B cell (primary cell): ENCODE measurements at regions not wholly inside any gene's neighbourhood (a gene's known extent, or its start where the extent isn't known, plus 50 kb on each side); places are given as distances from the start of the nearest gene placed in this dataset.

Source experiments
- ATAC-seq: fragments of 200-7000 bp; cut with Tn5 transposase; one replicate; pipeline ENCODE4 v1.10.0; 2021; ENCODE audit warnings: low read depth, mild to moderate bottlenecking, moderate number of reproducible peaks, moderate library complexity
- CTCF ChIA-PET: fragments of 350-600 bp; sonication (Branson Sonifier 250); formaldehyde crosslinking; loops from one replicate; lab custom pipeline; 2021; ENCODE audit warnings: antibody characterized with exemption, inconsistent platforms; lab: Charles Lee
- POLR2A ChIA-PET: fragments of 350-600 bp; sonication (Branson Sonifier 250); formaldehyde crosslinking; loops from one replicate; lab custom pipeline; 2021; ENCODE audit warnings: antibody characterized with exemption; lab: Charles Lee
- DNase-seq: peaks from one replicate; pipeline ENCODE4 v3.0.0; 2013
- H2AFZ ChIP-seq: 2 replicates; pipeline ENCODE4 v1.6.1; 2012; ENCODE audit warnings: mild to moderate bottlenecking, low read depth, low read length; ENCODE audit not compliant: insufficient read depth, poor library complexity, severe bottlenecking
- H3K27ac ChIP-seq, 2 donors: 1 replicate in 1 of 2; 2 replicates in 1 of 2; pipeline ENCODE4 v1.5.1; 2012 to 2013; ENCODE audit warnings: low read length in 2 of 2, mild to moderate bottlenecking in 2 of 2, moderate library complexity in 1 of 2
- H3K27me3 ChIP-seq, 4 experiments: fragments of 200-600 bp in 1 of 4; sonication (generic) in 1 of 4; replicated peaks in 1 of 4; 1 replicate in 2 of 4; 2 replicates in 2 of 4; pipeline versions ENCODE4 v1.6.1 to v1.7.0; 2013 to 2016; ENCODE audit warnings: low read length in 3 of 4, mild to moderate bottlenecking in 2 of 4, mixed read lengths in 1 of 4, moderate library complexity in 1 of 4; ENCODE audit not compliant: insufficient read depth in 4 of 4, control insufficient read depth in 3 of 4; ENCODE audit errors: control extremely low read depth in 1 of 4
- H3K36me3 ChIP-seq, 2 experiments: replicated peaks in 1 of 2; 1 replicate in 1 of 2; 2 replicates in 1 of 2; pipeline versions ENCODE4 v1.6.1 to v1.7.1; 2013; ENCODE audit warnings: low read length in 1 of 2; ENCODE audit not compliant: insufficient read depth in 2 of 2, control insufficient read depth in 1 of 2; ENCODE audit errors: control extremely low read depth in 1 of 2, extremely low read depth in 1 of 2
- H3K4me1 ChIP-seq, 2 donors: fragments of 200-600 bp in 1 of 2; sonication (generic) in 1 of 2; 1 replicate in 1 of 2; 2 replicates in 1 of 2; pipeline versions ENCODE4 v1.5.1 to v1.6.1; 2013 to 2017; ENCODE audit warnings: low read length in 2 of 2; ENCODE audit not compliant: control insufficient read depth in 2 of 2, insufficient read depth in 2 of 2
- H3K4me2 ChIP-seq: replicated peaks from 2 replicates; pipeline ENCODE3; 2012; ENCODE audit warnings: mild to moderate bottlenecking, low read depth, low read length; ENCODE audit not compliant: poor library complexity, severe bottlenecking
- H3K4me3 ChIP-seq, 5 experiments: fragments of 200-600 bp in 1 of 5; sonication (generic) in 1 of 5; 1 replicate in 3 of 5; 2 replicates in 2 of 5; pipeline versions ENCODE4 v1.5.1 to v1.7.0; 2011 to 2016; ENCODE audit warnings: low read length in 4 of 5, mild to moderate bottlenecking in 4 of 5, low read depth in 2 of 5, control low read depth in 1 of 5, moderate library complexity in 1 of 5; ENCODE audit not compliant: insufficient read depth in 1 of 5; ENCODE audit errors: control extremely low read depth in 1 of 5, extremely low read depth in 1 of 5
- H3K79me2 ChIP-seq: fragments of 200-600 bp; sonication (generic); one replicate; pipeline ENCODE4 v1.6.0; 2016; ENCODE audit warnings: low read length; ENCODE audit not compliant: control insufficient read depth, insufficient read depth
- H3K9ac ChIP-seq: fragments of 200-600 bp; sonication (generic); 2 replicates; pipeline ENCODE4 v1.6.1; 2017; ENCODE audit warnings: mild to moderate bottlenecking, low read length, moderate library complexity
- H3K9me3 ChIP-seq, 3 donors: one replicate each; pipeline versions ENCODE4 v1.6.1 to v1.7.1; 2013; ENCODE audit warnings: low read length in 2 of 3; ENCODE audit not compliant: control insufficient read depth in 2 of 3, insufficient read depth in 1 of 3; ENCODE audit errors: control extremely low read depth in 1 of 3
- H4K20me1 ChIP-seq: 2 replicates; pipeline ENCODE4 v1.6.0; 2012; ENCODE audit warnings: mild to moderate bottlenecking, low read length; ENCODE audit not compliant: insufficient read depth, control insufficient read depth, poor library complexity, severe bottlenecking
- H3K27ac Mint-ChIP-seq: one replicate; pipeline ENCODE4 v1.8.0; 2021; ENCODE audit warnings: mixed read lengths
- H3K27me3 Mint-ChIP-seq: one replicate; pipeline ENCODE4 v1.8.0; 2021; ENCODE audit warnings: mixed read lengths
- H3K4me1 Mint-ChIP-seq: one replicate; pipeline ENCODE4 v1.8.0; 2021; ENCODE audit warnings: mixed read lengths
- H3K4me3 Mint-ChIP-seq: one replicate; pipeline ENCODE4 v1.8.0; 2021; ENCODE audit warnings: mixed read lengths
- H3K9me3 Mint-ChIP-seq: one replicate; pipeline ENCODE4 v1.8.0; 2022; ENCODE audit warnings: mixed read lengths; ENCODE audit not compliant: insufficient read depth
- CTCF ChIP-seq: fragments of 200-600 bp; IDR thresholded peaks from one replicate; pipeline ENCODE4 v1.8.0; 2022; ENCODE audit warnings: antibody characterized with exemption, mild to moderate bottlenecking
- EZH2 ChIP-seq: IDR thresholded peaks from 2 replicates; pipeline ENCODE4 v1.6.1; 2012; ENCODE audit warnings: borderline replicate concordance, low read depth, mild to moderate bottlenecking, moderate library complexity, low read length; ENCODE audit not compliant: insufficient read depth, poor library complexity, severe bottlenecking
- WGBS: methylation state at CpG from one replicate; pipeline ENCODE4 v1.1.5; 2013; ENCODE audit warnings: missing lambda C conversion rate; ENCODE audit not compliant: insufficient coverage; 5-methylcytosine and 5-hydroxymethylcytosine counted together
- intact Hi-C: fragments of 100-400 bp; cut with micrococcal nuclease; formaldehyde crosslinking; loops from one replicate; pipeline ENCODE4 v1.10.0; 2022

GRCh38 chr4:15370296-15370695 is 57.5 kb upstream of the C1QTNF7 start:
- DNase-seq, result no peak
- Histone ChIP-seq H3K9me3 (no peaks in the 10 kb centered on the region), H3K4me2 (no peak overlapping the region), H3K9ac (no peak overlapping the region), H3K79me2 (no peaks in the 10 kb centered on the region), H3K27ac (no peak overlapping the region), H3K4me1 (peaks cover under 1 to 3% of the 10 kb centered on the region in 2 donors), H2AFZ (no peak overlapping the region), H4K20me1 (no peaks in the 10 kb centered on the region), H3K36me3 (no peaks in the 10 kb centered on the region), H3K4me3 (no peak overlapping the region), H3K27me3 (no peaks in the 10 kb centered on the region)
- TF ChIP-seq EZH2 (no peak), CTCF (no peak)
- peaks cover 12% of the 10 kb centered on the region for H3K27me3 Mint-ChIP-seq
- ChIA-PET CTCF (no interaction called here), POLR2A (no interaction called here)
- no peak overlapping the region for H3K27ac Mint-ChIP-seq
- H3K9me3 Mint-ChIP-seq, result no peaks in the 10 kb centered on the region
- no peak for ATAC-seq
- H3K4me1 Mint-ChIP-seq, result peaks cover 6% of the 10 kb centered on the region
- intact Hi-C loops, result no loop called here
- H3K4me3 Mint-ChIP-seq, result no peak overlapping the region

GRCh38 chr4:15373363-15373762 is 54.5 kb upstream of the C1QTNF7 start:
- no peak overlapping the region for H3K9ac ChIP-seq
- peaks cover 22% of the 10 kb centered on the region for H3K4me1 Mint-ChIP-seq
- H3K9me3 ChIP-seq, result no peaks in the 10 kb centered on the region
- no peak overlapping the region for H3K4me2 ChIP-seq
- H3K36me3 ChIP-seq, result no peaks in the 10 kb centered on the region
- POLR2A ChIA-PET, result no interaction called here
- no peaks in the 10 kb centered on the region for H3K9me3 Mint-ChIP-seq
- H3K27ac Mint-ChIP-seq, result no peak overlapping the region
- DNase-seq, result no peak
- H3K79me2 ChIP-seq, result no peaks in the 10 kb centered on the region
- TF ChIP-seq EZH2, result no peak
- TF ChIP-seq CTCF, result no peak
- no peak for ATAC-seq
- H3K4me3 ChIP-seq, result no peak overlapping the region
- H4K20me1 ChIP-seq, result no peaks in the 10 kb centered on the region
- intact Hi-C loops, result no loop called here
- H3K4me3 Mint-ChIP-seq, result no peak overlapping the region
- peaks cover 15 to 18% of the 10 kb centered on the region in 2 donors for H3K4me1 ChIP-seq
- no peak overlapping the region for H2AFZ ChIP-seq
- H3K27me3 ChIP-seq, result no peaks in the 10 kb centered on the region
- 100% methylated on average over 1 of the region's 3 CpGs for WGBS
- no peak overlapping the region for H3K27ac ChIP-seq
- peaks cover 12% of the 10 kb centered on the region for H3K27me3 Mint-ChIP-seq
- CTCF ChIA-PET, result no interaction called here
